Neural cell (in vitro differentiated cells): ENCODE measurements at regions not wholly inside any gene's neighbourhood (a gene's known extent, or its start where the extent isn't known, plus 50 kb on each side); places are given as distances from the start of the nearest gene placed in this dataset.

Experiments
- CTCF ChIP-seq: fragments of 450-650 bp; IDR thresholded peaks from 2 replicates; pipeline ENCODE4 v1.5.1; 2014; ENCODE audit warnings: antibody characterized with exemption, mild to moderate bottlenecking, moderate library complexity; ENCODE audit not compliant: poor library complexity, severe bottlenecking
- EP300 ChIP-seq: fragments of 450-650 bp; conservative IDR thresholded peaks from 2 replicates; pipeline ENCODE4 v1.6.1; 2014; ENCODE audit warnings: antibody characterized with exemption, mild to moderate bottlenecking, moderate library complexity; ENCODE audit not compliant: poor library complexity, severe bottlenecking
- EZH2 ChIP-seq: fragments of 200-600, 300-800 bp; shearing (Covaris generic), sonication (generic); IDR thresholded peaks from 2 replicates; pipeline ENCODE4 v1.6.1; 2014; ENCODE audit warnings: antibody characterized with exemption, low read length, borderline replicate concordance, mild to moderate bottlenecking; ENCODE audit not compliant: insufficient read depth, poor library complexity, severe bottlenecking
- POLR2AphosphoS5 ChIP-seq: IDR thresholded peaks from 2 replicates; pipeline ENCODE4 v1.6.1; 2012
- RAD21 ChIP-seq: fragments of 450-650 bp; conservative IDR thresholded peaks from 2 replicates; pipeline ENCODE4 v1.6.1; 2014; ENCODE audit warnings: antibody characterized with exemption, mild to moderate bottlenecking, moderate library complexity
- REST ChIP-seq: IDR thresholded peaks from 2 replicates; pipeline ENCODE4 v1.6.1; 2012; ENCODE audit warnings: borderline replicate concordance
- TAF1 ChIP-seq: IDR thresholded peaks from 2 replicates; pipeline ENCODE4 v1.6.1; 2012; ENCODE audit warnings: low read depth

- TF ChIP-seq CTCF: no peak
- TF ChIP-seq POLR2AphosphoS5: no peak
- no peak for TF ChIP-seq EZH2
- no peak for TF ChIP-seq RAD21
- no peak for TF ChIP-seq REST
- TF ChIP-seq TAF1: no peak
- TF ChIP-seq EP300: no peak
Measured at GRCh38 chr16:6104428-6104827, 1006.8 kb upstream of the EEF2KMT start.
